Globus pallidus (tissue), 1 donor: ENCODE measurements at regions not wholly inside any gene's neighbourhood (a gene's known extent, or its start where the extent isn't known, plus 50 kb on each side); places are given as distances from the start of the nearest gene placed in this dataset.

Experiments used
- DNase-seq: peaks from one replicate; pipeline ENCODE4 v3.0.0-alpha.2; 2015; ENCODE audit warnings: low spot score

DNA sequence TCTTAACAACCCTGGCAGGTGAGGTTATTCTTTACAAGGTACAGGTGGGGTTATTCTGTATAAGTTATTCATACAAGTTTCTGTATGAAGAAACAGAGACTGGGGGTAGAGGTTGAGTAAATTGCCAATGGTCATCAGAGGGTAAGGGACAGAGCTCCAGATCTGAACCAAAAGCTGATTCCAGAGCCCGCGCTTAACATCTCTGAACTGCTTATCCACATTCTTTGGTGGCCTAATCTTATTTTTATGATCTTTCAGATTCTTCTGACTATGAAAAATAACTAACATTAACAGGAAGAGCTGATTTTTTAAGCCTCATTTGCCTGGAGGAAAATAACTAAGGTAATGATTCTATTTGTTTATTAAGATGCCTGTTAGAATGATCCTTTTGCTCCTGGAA, 63.9 kb upstream of the BARHL2 start:
- no peak for DNase-seq

DNA sequence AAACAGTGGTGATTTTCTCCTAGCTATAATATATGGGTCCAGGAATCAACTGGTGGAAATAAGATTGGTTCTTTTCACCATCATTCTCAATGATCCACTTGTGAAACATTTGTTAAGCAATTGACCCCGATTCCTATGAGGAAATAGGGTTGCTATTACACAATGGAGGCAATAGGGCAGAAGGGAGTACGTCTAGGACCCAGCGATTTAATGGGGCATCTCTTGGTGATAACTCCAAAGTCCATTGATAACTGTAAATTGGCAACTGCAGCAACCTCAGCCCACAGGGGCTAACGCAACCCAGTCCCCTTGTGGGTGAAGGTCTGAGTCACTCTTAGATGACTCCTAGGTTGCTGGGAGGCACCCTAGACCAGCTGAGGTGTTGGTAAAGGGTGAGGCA, 62.5 kb upstream of the BARHL2 start:
- no peak for DNase-seq

- no peak for DNase-seq
These were observed 61.4 kb upstream of the BARHL2 start for GRCh38 chr1:90778486-90778885.

- DNase-seq: no peak
These were observed 56.7 kb upstream of the BARHL2 start for GRCh38 chr1:90773812-90774211.

GRCh38 chr1:90768826-90769225, 51.7 kb upstream of the BARHL2 start:
- no peak for DNase-seq

- no peak for DNase-seq
These were observed 51.0 kb upstream of the BARHL2 start for GRCh38 chr1:90768098-90768497.
